Osteocyte (in vitro differentiated cells): ENCODE measurements at regions not wholly inside any gene's neighbourhood (a gene's known extent, or its start where the extent isn't known, plus 50 kb on each side); places are given as distances from the start of the nearest gene placed in this dataset.
"Not testable (repeated sequence)": the region's sequence is repeated elsewhere in the genome, so short reads cannot be mapped to it uniquely, and the experiment has no call there.

Experiments used
- DNase-seq: peaks from one replicate; pipeline ENCODE4 v3.0.0; 2021; ENCODE audit warnings: mixed read lengths; ENCODE audit not compliant: unreplicated experiment; ENCODE audit errors: extremely low spot score
- H3K27ac Mint-ChIP-seq: one replicate; pipeline ENCODE4 v1.8.0; 2021; ENCODE audit warnings: mild to moderate bottlenecking, mixed read lengths; ENCODE audit not compliant: unreplicated experiment
- H3K27me3 Mint-ChIP-seq: one replicate; pipeline ENCODE4 v1.8.0; 2021; ENCODE audit warnings: mixed read lengths; ENCODE audit not compliant: unreplicated experiment
- H3K36me3 Mint-ChIP-seq: one replicate; pipeline ENCODE4 v1.8.0; 2021; ENCODE audit warnings: mixed read lengths; ENCODE audit not compliant: unreplicated experiment
- H3K4me1 Mint-ChIP-seq: one replicate; pipeline ENCODE4 v1.8.0; 2021; ENCODE audit warnings: mixed read lengths; ENCODE audit not compliant: unreplicated experiment
- H3K4me3 Mint-ChIP-seq: one replicate; pipeline ENCODE4 v1.8.0; 2021; ENCODE audit warnings: mild to moderate bottlenecking, moderate library complexity, mixed read lengths; ENCODE audit not compliant: unreplicated experiment
- H3K9me3 Mint-ChIP-seq: one replicate; pipeline ENCODE4 v1.8.0; 2021; ENCODE audit warnings: mixed read lengths; ENCODE audit not compliant: unreplicated experiment
- CTCF ChIP-seq: fragments of 200-600 bp; sonication (generic); IDR thresholded peaks from 2 replicates; pipeline ENCODE4 v1.5.0; 2021; ENCODE audit warnings: antibody characterized with exemption, mild to moderate bottlenecking, moderate library complexity

- H3K4me1 Mint-ChIP-seq = no peaks in the 10 kb centered on the region
- no peak overlapping the region for H3K4me3 Mint-ChIP-seq
- peaks cover 14% of the 10 kb centered on the region for H3K27me3 Mint-ChIP-seq
- H3K36me3 Mint-ChIP-seq = no peaks in the 10 kb centered on the region
- H3K9me3 Mint-ChIP-seq = peaks cover 10% of the 10 kb centered on the region
- no peak for TF ChIP-seq CTCF
- DNase-seq = no peak
- H3K27ac Mint-ChIP-seq = no peak overlapping the region
Measured at GRCh38 chr3:14016900-14017475, 107.7 kb downstream of the CHCHD4 start.

- no peak for TF ChIP-seq CTCF
- H3K4me1 Mint-ChIP-seq = no peaks in the 10 kb centered on the region
- no peak for DNase-seq
- peaks cover 20% of the 10 kb centered on the region for H3K27me3 Mint-ChIP-seq
- H3K9me3 Mint-ChIP-seq = no peaks in the 10 kb centered on the region
- no peaks in the 10 kb centered on the region for H3K36me3 Mint-ChIP-seq
- H3K27ac Mint-ChIP-seq = no peak overlapping the region
- no peak overlapping the region for H3K4me3 Mint-ChIP-seq
Measured at GRCh38 chr3:14007006-14007405, 117.7 kb downstream of the CHCHD4 start.

- no peak for TF ChIP-seq CTCF
- H3K27me3 Mint-ChIP-seq = peaks cover 2% of the 10 kb centered on the region
- no peaks in the 10 kb centered on the region for H3K9me3 Mint-ChIP-seq
- peak overlapping the region; percentile 43 for H3K27ac Mint-ChIP-seq
- no peak overlapping the region for H3K4me3 Mint-ChIP-seq
- peaks cover 8% of the 10 kb centered on the region for H3K4me1 Mint-ChIP-seq
- no peaks in the 10 kb centered on the region for H3K36me3 Mint-ChIP-seq
- DNase-seq = no peak
Measured at GRCh38 chr3:14001136-14001535, 121.3 kb upstream of the WNT7A start.

DNA sequence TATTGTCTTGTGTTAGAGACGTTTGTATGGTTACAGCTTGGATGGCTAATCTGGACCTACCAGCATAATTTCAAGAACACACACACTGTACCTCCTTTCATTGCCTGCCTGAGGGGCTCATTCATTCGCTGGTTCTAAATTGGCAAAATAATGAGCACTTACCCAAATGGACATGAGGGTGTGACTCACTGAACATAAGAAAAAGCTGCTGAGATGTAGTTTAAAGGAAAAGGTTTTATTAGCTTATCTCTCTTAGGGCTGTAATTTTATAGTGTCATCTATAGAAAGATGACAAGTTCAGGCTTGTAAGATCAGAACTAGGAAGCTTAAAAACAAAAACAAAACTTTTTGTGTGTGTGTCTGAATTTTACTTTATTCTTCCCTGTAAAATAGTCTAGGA, 120.7 kb upstream of the WNT7A start:
- TF ChIP-seq CTCF = no peak
- no peaks in the 10 kb centered on the region for H3K36me3 Mint-ChIP-seq
- H3K27me3 Mint-ChIP-seq = peaks cover 2% of the 10 kb centered on the region
- peak overlapping the region; percentile 43 for H3K27ac Mint-ChIP-seq
- peaks cover 8% of the 10 kb centered on the region for H3K4me1 Mint-ChIP-seq
- no peak overlapping the region for H3K4me3 Mint-ChIP-seq
- H3K9me3 Mint-ChIP-seq = peaks cover 5% of the 10 kb centered on the region
- no peak for DNase-seq

DNA sequence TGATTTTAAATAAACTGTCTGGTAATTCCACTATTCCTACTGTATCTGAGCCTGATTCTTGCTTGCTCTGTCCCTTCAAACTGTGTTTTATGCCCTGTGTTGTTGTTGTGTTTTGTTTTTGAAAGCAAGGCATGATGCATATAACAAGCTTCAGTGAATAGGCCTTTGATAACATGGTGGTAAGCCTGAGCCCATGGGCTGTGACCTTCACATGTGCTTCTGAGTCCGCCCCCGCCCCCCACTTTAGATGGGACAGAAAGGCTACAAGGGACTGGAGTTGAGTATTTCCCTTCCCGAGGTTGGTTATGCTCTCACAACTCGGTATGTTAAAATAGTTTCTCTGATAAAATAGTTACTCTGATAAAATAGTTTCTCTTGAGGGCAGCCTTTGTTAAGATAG, 119.0 kb upstream of the WNT7A start:
- no peak for DNase-seq
- Mint-ChIP-seq H3K4me1 (peaks cover 8% of the 10 kb centered on the region), H3K36me3 (no peaks in the 10 kb centered on the region), H3K4me3 (no peak overlapping the region), H3K27me3 (no peaks in the 10 kb centered on the region), H3K27ac (no peak overlapping the region), H3K9me3 (peaks cover 6% of the 10 kb centered on the region)
- TF ChIP-seq CTCF = no peak

DNA sequence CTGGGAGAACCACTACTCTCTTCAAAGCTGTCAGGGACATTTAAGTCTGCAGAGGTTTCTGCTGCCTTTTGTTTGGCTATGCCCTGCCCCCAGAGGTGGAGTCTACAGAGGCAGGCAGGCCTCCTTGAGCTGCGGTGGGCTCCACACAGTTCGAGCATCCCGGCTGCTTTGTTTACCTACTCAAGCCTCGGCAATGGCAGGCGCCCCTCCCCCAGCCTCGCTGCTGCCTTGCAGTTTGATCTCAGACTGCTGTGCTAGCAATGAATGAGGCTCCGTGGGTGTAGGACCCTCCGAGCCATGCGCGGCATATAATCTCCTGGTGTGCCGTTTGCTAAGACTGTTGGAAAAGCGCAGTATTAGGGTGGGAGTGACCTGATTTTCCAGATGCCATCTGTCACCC, 115.3 kb upstream of the WNT7A start:
- not testable (repeated sequence) for H3K27ac Mint-ChIP-seq, H3K4me3 Mint-ChIP-seq, DNase-seq, H3K27me3 Mint-ChIP-seq, H3K36me3 Mint-ChIP-seq, H3K4me1 Mint-ChIP-seq
- H3K9me3 Mint-ChIP-seq = peaks cover 11% of the 10 kb centered on the region

- H3K4me1 Mint-ChIP-seq, H3K27me3 Mint-ChIP-seq, DNase-seq, H3K4me3 Mint-ChIP-seq, H3K36me3 Mint-ChIP-seq, H3K27ac Mint-ChIP-seq: not testable (repeated sequence)
- H3K9me3 Mint-ChIP-seq = peaks cover 13% of the 10 kb centered on the region
Measured at GRCh38 chr3:13988925-13989324, 109.1 kb upstream of the WNT7A start.
